Dedifferentiated amniotic fluid mesenchymal stem cell (primary cell): ENCODE measurements at regions not wholly inside any gene's neighbourhood (a gene's known extent, or its start where the extent isn't known, plus 50 kb on each side); places are given as distances from the start of the nearest gene placed in this dataset.
"Not testable (repeated sequence)": the region's sequence is repeated elsewhere in the genome, so short reads cannot be mapped to it uniquely, and the experiment has no call there.

ENCODE experiments used
- DNase-seq: peaks from one replicate; pipeline ENCODE4 v3.0.0-alpha.2; 2016; ENCODE audit errors: extremely low spot score

DNA sequence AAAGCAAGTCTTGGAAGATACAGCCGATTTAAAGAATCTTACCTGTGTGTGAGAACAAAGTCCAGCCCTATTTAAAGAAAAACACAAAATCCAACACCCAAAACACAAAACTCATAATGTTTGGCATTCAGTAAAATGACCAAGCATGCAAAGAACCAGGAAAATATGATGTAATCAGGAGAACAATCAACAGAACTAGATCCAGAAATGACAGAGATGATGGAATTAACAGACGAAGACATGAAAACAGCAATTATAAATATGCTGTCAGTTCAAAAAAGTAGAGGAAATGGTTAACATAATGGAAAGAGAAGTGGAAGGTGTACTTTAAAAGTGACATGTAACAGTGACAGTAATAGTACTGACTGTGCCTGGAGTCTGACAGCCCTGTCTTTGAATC lies 56.1 kb upstream of the ERV3-1 start:
- DNase-seq = not testable (repeated sequence)

- not testable (repeated sequence) for DNase-seq
Measured at GRCh38 chr7:65059247-65059646, 52.8 kb upstream of the ERV3-1 start.
